ENCODE measurements at regions not wholly inside any gene's neighbourhood (a gene's known extent, or its start where the extent isn't known, plus 50 kb on each side); places are given as distances from the start of the nearest gene placed in this dataset.

- no peak for TF ChIP-seq CTCF (conservative IDR thresholded peaks at IDR 0.05)
- TF ChIP-seq ZFX (IDR thresholded peaks at IDR 0.05), result no peak
These were observed 51.1 kb upstream of the UMPS start for GRCh38 chr3:124679048-124679638.
